OCI-LY3 (cell line): ENCODE measurements at regions not wholly inside any gene's neighbourhood (a gene's known extent, or its start where the extent isn't known, plus 50 kb on each side); places are given as distances from the start of the nearest gene placed in this dataset.

ENCODE experiments used
- H2AFZ ChIP-seq: fragments of 200-600, 300-600 bp; shearing (Covaris generic); 2 replicates; pipeline ENCODE4 v1.6.0; 2014; ENCODE audit warnings: antibody characterized with exemption, low read depth, low read length
- H3K27ac ChIP-seq: fragments of 200-600, 300-600 bp; sonication (generic); 2 replicates; pipeline ENCODE4 v1.5.1; 2014; ENCODE audit warnings: mild to moderate bottlenecking, low read length, moderate library complexity, mixed read lengths
- H3K27me3 ChIP-seq: fragments of 200-600, 300-600 bp; sonication (generic); 2 replicates; pipeline ENCODE4 v1.6.1; 2014; ENCODE audit warnings: low read depth, low read length, mixed read lengths
- H3K36me3 ChIP-seq: fragments of 200-600, 300-600 bp; sonication (generic); replicated peaks from 2 replicates; pipeline ENCODE3; 2014; ENCODE audit warnings: low read depth, low read length, mixed read lengths
- H3K4me1 ChIP-seq: fragments of 300-600, 200-600 bp; sonication (generic); 2 replicates; pipeline ENCODE4 v1.6.1; 2014; ENCODE audit warnings: low read length, mixed read lengths
- H3K4me2 ChIP-seq: fragments of 200-600, 300-600 bp; sonication (generic); 2 replicates; pipeline ENCODE4 v1.6.1; 2014; ENCODE audit warnings: low read length, mixed read lengths
- H3K4me3 ChIP-seq: fragments of 300-600, 200-600 bp; sonication (generic); 2 replicates; pipeline ENCODE4 v1.5.1; 2014; ENCODE audit warnings: antibody characterized with exemption, mild to moderate bottlenecking, low read length, moderate library complexity
- H3K79me2 ChIP-seq: fragments of 300-600, 200-600 bp; shearing (Covaris generic); 2 replicates; pipeline ENCODE4 v1.6.1; 2014; ENCODE audit warnings: mild to moderate bottlenecking, low read length, mixed read lengths
- H3K9ac ChIP-seq: fragments of 300-600, 200-600 bp; shearing (Covaris generic); 2 replicates; pipeline ENCODE4 v1.6.0; 2014; ENCODE audit warnings: mild to moderate bottlenecking, low read length, moderate library complexity
- H3K9me3 ChIP-seq: fragments of 200-600, 300-600 bp; shearing (Covaris generic); 2 replicates; pipeline ENCODE4 v1.6.1; 2014; ENCODE audit warnings: low read length, mixed read lengths; ENCODE audit not compliant: insufficient read depth
- H4K20me1 ChIP-seq: fragments of 200-600, 300-600 bp; sonication (generic); 2 replicates; pipeline ENCODE4 v1.6.1; 2016; ENCODE audit warnings: low read length, mixed read lengths; ENCODE audit not compliant: insufficient read depth
- EZH2phosphoT487 ChIP-seq: fragments of 200-600 bp; shearing (Covaris generic); IDR thresholded peaks from 2 replicates; pipeline ENCODE4 v1.6.1; 2018; ENCODE audit warnings: antibody characterized with exemption, mixed run types, low read depth
- TF ChIP-seq, protein P1 (sequence below): fragments of 200-600, 300-600 bp; sonication (generic); IDR thresholded peaks from 2 replicates; pipeline ENCODE4 v1.5.1; 2014; ENCODE audit warnings: antibody characterized with exemption, low read length, low read depth

- no peaks in the 10 kb centered on the region for H3K27me3 ChIP-seq
- H3K4me2 ChIP-seq = no peak overlapping the region
- no peak overlapping the region for H3K27ac ChIP-seq
- no peak overlapping the region for H3K4me3 ChIP-seq
- H3K79me2 ChIP-seq = no peaks in the 10 kb centered on the region
- no peaks in the 10 kb centered on the region for H3K9me3 ChIP-seq
- TF ChIP-seq, protein P1, sequence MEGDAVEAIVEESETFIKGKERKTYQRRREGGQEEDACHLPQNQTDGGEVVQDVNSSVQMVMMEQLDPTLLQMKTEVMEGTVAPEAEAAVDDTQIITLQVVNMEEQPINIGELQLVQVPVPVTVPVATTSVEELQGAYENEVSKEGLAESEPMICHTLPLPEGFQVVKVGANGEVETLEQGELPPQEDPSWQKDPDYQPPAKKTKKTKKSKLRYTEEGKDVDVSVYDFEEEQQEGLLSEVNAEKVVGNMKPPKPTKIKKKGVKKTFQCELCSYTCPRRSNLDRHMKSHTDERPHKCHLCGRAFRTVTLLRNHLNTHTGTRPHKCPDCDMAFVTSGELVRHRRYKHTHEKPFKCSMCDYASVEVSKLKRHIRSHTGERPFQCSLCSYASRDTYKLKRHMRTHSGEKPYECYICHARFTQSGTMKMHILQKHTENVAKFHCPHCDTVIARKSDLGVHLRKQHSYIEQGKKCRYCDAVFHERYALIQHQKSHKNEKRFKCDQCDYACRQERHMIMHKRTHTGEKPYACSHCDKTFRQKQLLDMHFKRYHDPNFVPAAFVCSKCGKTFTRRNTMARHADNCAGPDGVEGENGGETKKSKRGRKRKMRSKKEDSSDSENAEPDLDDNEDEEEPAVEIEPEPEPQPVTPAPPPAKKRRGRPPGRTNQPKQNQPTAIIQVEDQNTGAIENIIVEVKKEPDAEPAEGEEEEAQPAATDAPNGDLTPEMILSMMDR = no peak
- no peak for TF ChIP-seq EZH2phosphoT487
- H3K9ac ChIP-seq = no peak overlapping the region
- H3K36me3 ChIP-seq = no peaks in the 10 kb centered on the region
- no peaks in the 10 kb centered on the region for H3K4me1 ChIP-seq
- H4K20me1 ChIP-seq = no peaks in the 10 kb centered on the region
- H2AFZ ChIP-seq = no peak overlapping the region
Measured at GRCh38 chr1:185419718-185420117, 102.7 kb upstream of the IVNS1ABP start.

- no peaks in the 10 kb centered on the region for H3K4me1 ChIP-seq
- H3K4me2 ChIP-seq = no peak overlapping the region
- no peak overlapping the region for H3K9ac ChIP-seq
- H3K9me3 ChIP-seq = no peaks in the 10 kb centered on the region
- no peaks in the 10 kb centered on the region for H4K20me1 ChIP-seq
- H3K27ac ChIP-seq = no peak overlapping the region
- H3K79me2 ChIP-seq = no peaks in the 10 kb centered on the region
- H2AFZ ChIP-seq = no peak overlapping the region
- no peak overlapping the region for H3K4me3 ChIP-seq
- no peak for TF ChIP-seq EZH2phosphoT487
- TF ChIP-seq, protein P1 = no peak
- H3K27me3 ChIP-seq = no peaks in the 10 kb centered on the region
- H3K36me3 ChIP-seq = no peaks in the 10 kb centered on the region
Measured at GRCh38 chr1:185418472-185418871, 101.4 kb upstream of the IVNS1ABP start.

DNA sequence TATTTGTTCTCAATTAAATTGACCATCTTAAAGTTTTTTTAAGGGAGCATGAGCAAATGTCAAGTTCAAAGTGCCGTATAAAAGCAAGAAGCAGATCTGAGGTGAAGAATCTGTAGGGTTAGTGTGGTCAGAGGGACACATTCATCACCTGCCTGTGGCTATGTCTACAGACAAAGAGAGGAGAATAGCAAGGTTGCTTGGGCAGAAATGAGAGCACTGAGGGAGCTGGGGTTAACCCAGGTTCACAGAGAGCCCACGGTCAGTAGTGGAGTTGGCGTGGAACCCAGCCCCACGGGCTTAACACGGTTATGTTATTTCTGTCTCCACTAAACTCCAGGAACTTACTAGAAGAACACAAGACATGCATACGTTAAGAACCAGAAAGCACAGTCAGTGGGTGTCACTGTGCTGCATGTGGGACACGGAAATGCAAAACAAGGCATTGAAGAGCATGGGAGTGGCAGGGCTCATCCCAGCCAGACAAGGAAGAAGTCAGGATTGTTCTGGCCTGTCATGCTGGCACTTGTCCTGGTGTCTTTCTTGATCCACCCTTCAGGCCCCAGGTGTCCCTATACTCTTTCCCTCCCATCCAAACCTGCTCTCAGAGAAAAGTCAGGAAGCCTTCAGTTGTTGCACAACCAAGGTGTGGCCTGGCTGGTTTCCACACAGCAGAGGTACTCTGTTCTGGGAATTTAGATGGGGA is 95.5 kb upstream of the IVNS1ABP start:
- Histone ChIP-seq H3K79me2 (no peaks in the 10 kb centered on the region), H4K20me1 (no peaks in the 10 kb centered on the region), H3K4me2 (0 out of 2 replicates have a peak overlapping the region, but pooled peaks have one; percentile 6), H3K4me1 (peaks cover 54% of the 10 kb centered on the region), H3K9ac (peak overlapping the region; percentile 18), H3K27ac (peak overlapping the region; percentile 88), H3K36me3 (peaks cover 18% of the 10 kb centered on the region), H3K27me3 (no peaks in the 10 kb centered on the region), H3K4me3 (no peak overlapping the region), H3K9me3 (peaks cover 11% of the 10 kb centered on the region), H2AFZ (0 out of 2 replicates have a peak overlapping the region, but pooled peaks have one; percentile 9)
- TF ChIP-seq EZH2phosphoT487 = no peak
- TF ChIP-seq, protein P1 = peak; percentile 9; the same call in 1 of the 2 replicates

GRCh38 chr1:185409763-185410528 is 92.9 kb upstream of the IVNS1ABP start:
- Histone ChIP-seq H3K4me3 (no peak overlapping the region), H3K4me2 (peak overlapping the region; percentile 2), H3K9me3 (peaks cover 13% of the 10 kb centered on the region), H3K9ac (peak overlapping the region; percentile 33), H3K36me3 (peaks cover 21% of the 10 kb centered on the region), H2AFZ (peak overlapping the region; percentile 44; the same call in 1 of the 2 replicates), H3K4me1 (peaks cover 78% of the 10 kb centered on the region), H3K79me2 (peaks cover 3% of the 10 kb centered on the region; the same call in 1 of the 2 replicates), H3K27ac (peak overlapping the region; percentile 88), H4K20me1 (no peaks in the 10 kb centered on the region), H3K27me3 (no peaks in the 10 kb centered on the region)
- TF ChIP-seq EZH2phosphoT487 = no peak
- TF ChIP-seq, protein P1 = no peak
